ENCODE measurements at regions not wholly inside any gene's neighbourhood (a gene's known extent, or its start where the extent isn't known, plus 50 kb on each side); places are given as distances from the start of the nearest gene placed in this dataset.

GRCh38 chr5:123786411-123786810 is 274.4 kb downstream of the CSNK1G3 start:
- no peak for DNase-seq

DNA sequence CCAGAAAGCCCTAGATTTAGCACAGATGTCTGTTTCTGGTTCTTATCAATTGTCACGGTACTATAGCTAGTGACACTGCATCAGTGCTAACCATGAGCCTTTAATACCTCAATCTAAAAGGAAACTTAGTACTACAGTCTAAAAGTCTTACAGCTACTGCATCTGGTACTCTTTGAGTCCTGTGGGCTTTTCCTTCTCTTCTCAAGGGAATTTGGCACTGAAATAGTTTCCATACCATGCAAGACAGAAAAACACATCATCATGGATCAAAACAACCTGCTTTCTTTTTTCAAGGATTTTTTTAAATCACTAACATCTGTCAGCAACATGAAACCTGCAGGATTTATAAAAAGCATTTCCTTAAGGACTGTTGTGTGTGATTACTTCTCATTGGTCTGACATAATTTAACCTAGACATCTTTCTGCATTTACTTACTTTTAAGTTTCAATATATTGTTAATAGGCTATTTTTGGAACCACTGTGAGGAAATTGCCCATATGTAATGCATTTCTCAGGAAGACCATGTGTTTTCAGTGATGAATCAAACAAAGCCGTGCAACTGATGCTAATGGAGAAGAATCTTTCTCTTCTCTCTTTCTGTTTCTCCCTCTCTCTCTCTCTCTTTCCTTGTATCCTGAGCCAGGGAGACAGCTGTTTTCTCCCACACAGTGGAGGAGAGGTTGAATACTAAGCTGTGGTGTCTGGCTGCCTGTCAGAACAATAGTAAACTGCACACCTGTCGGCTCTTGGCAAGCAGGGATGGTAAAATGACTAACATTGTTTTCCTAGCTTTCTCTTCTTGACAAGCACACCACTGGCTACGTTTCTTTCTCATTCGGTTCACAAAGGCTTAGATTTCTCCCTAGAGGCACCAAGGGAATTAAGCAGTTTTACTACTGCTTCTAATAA is 273.4 kb downstream of the CSNK1G3 start:
- DNase-seq = no peak

GRCh38 chr5:123783421-123783820 is 271.4 kb downstream of the CSNK1G3 start:
- no peak for DNase-seq

DNA sequence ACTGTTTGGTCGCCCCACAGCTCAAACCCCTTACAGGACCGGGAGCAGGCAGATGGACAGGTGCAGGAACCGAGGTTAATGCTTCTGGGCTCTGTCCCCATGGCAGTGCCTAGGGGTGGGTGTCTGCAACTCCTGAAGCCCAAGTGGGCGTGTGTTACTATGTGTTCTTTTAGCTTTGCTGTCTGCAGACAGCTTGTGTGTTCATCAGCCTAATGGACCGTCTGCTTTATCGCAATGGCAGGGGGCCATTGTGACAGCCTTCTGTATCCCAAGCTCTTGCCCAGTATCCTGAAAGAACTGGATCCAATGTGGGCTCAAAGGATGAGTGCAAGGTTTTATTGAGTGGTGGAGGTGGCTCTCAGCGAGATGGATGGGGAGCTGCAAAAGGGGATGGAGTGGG is 266.7 kb downstream of the CSNK1G3 start:
- no peak for DNase-seq

DNA sequence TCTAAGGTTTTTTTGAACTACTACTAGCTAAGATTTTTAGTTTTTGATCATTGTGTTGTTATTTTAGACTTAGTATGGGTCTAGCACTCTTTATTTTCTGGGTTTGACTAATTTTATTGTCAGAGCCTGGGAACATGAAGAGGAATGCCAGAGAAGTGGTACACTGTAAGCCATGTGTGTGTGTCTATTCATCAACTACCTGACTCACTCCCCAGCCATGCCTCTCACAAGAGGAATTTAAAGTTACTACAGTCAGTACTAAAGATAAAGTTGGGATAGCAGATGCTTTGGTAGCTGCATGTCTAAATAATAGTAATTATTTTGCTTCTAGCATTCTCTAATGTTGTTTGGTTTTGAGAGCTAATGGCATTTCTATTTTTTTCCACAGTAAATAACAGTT is 264.8 kb downstream of the CSNK1G3 start:
- DNase-seq = no peak

GRCh38 chr5:123771715-123772114 is 259.7 kb downstream of the CSNK1G3 start:
- no peak for DNase-seq

DNA sequence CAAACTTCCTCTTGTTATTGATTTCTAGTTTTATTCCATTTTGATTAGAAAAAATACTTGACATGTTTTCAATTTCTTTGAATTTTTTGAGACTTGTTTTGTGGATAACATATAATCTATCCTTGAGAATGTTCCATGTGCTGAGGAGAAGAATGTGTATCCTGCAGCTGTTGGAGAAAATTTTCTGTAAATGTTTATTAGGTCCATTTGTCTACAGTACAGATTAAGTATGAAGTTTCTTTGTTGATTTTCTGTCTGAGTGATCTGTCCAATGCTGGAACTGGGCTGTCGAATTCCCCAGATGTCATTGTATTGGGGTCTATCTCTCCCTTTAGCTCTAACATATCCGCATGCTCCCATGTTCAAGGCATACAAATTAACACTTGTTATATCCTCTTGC is 251.2 kb downstream of the CSNK1G3 start:
- no peak for DNase-seq

DNA sequence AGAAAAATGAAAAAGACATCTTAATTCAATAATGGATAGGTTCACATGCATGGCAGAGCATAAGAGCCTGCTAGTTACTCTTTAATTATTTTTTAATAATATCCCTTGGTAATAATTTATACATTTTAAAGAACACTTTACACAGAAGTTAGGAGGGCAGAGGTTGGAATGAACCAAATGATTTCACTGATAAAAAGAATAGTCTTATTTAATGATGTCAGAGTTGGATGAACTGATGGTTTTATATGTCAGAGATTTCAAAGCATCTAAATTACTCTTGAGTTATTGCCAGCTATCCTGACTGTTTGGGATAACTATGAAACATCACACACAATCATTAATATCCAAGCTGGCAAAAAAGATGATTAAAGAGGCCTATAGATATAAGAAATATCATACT is 244.8 kb downstream of the CSNK1G3 start:
- DNase-seq = no peak

GRCh38 chr5:123756318-123756665 is 244.3 kb downstream of the CSNK1G3 start:
- no peak for DNase-seq

- no peak for DNase-seq
Observed at GRCh38 chr5:123755653-123756317, 243.8 kb downstream of the CSNK1G3 start.

DNA sequence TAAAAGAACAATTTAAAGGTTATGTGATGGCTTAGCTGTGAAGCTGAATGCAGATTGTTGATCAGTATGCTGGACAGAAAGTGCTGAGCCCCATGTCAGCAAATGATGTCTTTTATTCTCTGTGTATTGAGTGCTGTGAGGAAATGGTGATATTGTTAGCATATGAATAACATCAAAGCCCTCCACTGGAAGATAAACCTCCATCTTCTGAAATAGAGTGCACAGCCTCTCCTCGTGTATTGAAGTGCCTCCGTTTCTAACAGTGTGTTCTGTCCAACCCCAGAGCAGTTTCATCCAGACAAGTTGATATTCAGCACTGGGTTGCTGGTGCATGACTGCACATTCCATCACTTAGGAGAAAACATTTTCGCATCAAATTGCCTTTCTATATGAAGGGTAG is 242.9 kb downstream of the CSNK1G3 start:
- no peak for DNase-seq

DNA sequence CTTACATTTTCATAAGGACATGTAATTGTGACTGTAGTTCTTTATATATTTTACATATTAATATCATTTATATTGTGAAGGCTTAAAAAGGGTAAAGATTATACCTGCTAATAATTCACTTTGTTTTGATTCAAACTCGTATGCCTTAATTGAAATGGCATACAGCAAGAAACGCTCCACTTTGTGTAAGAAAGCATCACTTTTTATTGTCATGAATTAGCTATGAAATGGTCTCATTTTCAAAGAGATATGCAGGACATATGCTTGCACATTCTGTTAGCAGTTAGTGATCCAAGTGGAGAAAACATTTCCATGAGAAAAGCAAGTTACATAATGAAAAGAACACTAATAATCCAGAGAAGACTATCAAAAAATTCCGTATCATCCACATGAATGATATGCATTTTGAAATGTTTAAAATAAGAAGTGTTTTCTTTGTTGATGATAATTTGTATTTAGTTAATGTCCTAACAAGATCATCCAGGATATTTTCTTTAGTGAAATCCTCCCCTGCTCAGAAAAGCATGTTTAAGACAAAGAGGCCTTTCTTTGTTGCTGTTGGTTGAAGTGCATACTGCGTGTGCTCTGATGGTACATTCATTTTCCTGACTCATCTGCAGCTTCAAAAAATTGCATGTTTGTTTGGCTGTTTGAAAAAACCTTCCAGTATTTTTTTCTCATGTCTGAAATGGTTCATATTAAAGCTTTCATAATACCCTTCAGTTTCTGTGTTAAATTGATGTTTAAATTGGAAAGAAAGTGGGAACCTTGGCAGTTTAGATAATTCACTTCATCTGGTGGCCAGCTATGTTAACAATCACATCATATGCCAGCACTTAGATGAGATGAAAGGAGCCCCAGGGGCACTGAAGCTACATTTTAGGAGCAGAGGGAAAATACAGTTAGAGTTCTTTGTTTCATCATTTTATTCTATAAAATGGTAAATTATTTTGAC is 242.2 kb downstream of the CSNK1G3 start:
- no peak for DNase-seq

DNA sequence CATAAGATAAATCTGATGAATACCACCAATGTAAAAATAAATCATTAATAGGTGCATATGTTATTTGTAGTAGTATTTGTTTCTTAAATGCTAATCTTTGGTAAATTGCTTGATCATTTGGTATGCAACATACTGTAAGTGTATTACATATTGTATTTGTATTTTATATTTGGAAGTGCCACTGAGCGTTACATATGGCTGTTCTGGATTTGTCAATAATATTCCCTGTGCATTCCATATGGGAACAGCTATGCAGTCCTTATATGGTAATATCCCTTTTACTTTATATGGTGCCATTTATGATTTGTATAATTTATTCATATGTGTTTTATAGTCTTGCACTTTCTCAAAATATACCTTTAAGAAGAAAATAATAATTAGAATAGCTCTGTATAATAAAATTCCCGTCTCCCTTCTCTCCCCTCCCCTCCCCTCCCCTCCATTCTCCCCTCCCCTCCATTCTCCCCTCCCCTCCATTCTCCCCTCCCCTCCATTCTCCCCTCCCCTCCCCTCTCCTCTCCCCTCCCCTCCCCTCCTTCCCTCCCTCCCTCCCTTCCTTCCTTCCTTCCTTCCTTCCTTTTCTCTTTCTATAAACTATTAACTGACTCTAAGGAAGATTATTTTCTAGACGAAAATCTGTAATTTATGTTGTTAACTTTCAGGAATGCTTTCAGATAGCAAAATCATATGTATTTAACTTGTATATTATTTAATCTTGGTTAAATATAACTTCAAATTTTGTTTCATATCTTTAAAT is 241.4 kb downstream of the CSNK1G3 start:
- no peak for DNase-seq

DNA sequence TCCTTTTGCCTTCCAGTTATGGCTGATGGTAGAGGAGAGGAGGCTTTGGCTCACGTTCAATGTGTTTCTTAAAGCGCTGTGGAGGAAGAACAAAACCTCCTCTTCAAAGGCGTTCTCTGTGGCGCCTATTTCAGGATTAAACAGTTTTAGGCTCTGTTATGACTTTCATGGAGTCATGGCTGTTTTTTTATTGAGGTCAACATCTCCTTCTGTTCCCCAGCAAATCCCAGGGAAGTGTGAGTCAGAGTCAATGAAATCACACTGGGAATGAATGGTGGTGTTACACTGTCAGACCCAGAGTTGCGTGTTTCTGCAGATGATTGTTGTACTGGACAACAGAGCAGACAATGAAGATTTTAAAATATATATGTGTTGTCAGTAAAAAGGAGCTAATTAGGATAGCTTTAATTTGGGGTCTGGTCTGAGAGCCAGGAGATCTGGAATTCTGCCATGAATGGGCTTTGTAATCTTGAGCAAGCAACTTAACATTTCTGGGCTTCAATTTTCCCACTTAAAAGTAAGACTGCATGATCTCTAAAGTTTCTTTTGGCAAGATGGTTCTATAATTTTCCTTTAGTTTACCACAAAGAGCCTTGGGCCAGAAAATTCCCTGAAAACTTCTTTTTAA is 240.7 kb downstream of the CSNK1G3 start:
- DNase-seq = no peak

DNA sequence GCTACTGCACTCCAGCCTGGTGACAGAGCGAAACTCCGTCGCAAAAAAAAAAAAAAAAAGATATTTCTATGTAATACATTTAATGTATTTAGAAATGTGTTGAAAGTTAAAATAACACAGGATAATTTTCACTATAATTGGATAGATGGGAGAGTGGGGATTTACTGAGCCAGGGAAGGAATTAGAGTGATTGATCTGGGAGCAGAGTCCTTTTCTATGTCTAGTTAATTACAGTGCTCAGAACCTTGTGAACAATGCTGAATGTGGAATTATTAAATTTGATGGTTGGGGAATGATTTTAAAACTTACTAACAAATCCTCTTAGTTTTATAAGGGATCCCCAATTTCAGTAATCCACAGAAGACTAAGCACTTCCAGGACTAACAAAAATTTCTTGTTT is 239.7 kb downstream of the CSNK1G3 start:
- DNase-seq = no peak

- DNase-seq = no peak
Observed at GRCh38 chr5:123748239-123748638, 236.3 kb downstream of the CSNK1G3 start.

DNA sequence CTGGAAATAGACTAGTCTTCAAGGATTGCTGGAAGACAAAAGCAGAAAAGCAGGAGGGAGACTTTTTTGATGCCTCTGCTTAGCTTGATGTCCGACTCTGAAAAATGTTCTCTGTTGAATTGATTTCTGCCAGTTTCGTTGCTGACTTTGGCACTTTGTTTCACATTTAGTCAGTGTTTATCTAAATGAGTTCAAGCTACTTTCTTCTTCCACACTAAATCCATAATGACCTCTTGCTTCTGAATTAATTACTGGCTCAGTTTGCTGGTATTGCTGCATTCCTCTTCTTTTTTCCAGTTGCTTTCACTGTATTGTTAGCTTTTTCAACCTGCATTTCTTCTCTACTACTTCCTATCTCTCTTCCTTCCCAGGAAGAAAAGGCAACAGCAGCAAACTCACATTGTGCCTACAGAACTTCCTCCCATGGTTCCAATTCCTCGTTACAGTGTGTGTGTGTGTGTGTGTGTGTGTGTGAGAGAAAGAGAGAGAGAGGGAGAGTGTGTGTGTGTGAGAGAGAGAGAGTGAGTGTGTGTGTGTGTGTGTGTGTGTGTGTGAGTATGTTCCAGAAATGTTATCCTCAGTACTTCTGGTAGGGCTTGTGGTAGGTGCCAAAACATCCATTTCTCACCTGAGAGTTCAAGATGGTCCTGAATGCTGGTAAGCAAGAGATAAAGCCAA is 234.8 kb downstream of the CSNK1G3 start:
- DNase-seq = no peak

GRCh38 chr5:123743990-123744583 is 232.1 kb downstream of the CSNK1G3 start:
- no peak for DNase-seq

GRCh38 chr5:123735384-123735783 is 223.4 kb downstream of the CSNK1G3 start:
- no peak for DNase-seq

DNA sequence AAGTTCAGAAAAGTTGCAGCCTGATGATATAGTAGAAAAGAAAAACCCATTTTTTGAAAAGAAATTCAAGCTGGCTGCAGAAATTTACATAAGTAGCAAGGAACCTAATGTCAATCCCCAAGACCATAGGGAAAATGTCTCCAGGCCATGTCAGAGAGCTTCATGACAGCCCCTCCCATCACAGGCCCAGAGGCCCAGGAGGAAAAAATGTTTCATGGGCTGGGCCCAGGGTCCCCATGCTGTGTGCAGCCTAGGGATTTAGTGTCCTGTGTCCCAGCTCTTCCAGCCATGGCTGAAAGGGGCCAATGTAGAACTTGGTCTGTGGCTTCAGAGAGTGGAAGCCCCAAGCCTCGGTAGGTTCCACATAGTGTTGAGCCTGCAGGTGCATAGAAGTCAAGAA is 220.3 kb downstream of the CSNK1G3 start:
- DNase-seq = no peak

DNA sequence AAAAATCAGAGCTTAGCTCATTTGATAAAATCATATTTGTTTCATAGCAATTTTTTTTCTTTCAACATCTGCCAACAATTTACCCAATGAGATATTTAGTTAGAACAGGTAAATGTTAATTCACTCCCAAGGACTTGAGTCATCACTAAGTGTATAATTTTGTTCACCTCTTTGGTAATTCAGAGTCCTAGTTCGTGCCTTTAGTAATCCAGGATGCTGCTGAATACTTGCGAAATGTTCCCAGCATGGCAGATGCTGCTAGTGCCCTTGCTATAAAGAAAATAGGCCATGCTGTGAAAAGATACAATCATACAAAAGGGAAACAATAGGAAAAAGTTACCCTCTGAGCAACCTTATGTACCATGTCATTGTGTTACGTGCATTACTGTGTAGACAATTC is 210.5 kb downstream of the CSNK1G3 start:
- no peak for DNase-seq

All from hematopoietic multipotent progenitor cell treated with erythropoietin and hydrocortisone succinate and interleukin-3 and kit ligand, for 8 days (in vitro differentiated cells).